IPS-20b (cell line): ENCODE measurements at regions not wholly inside any gene's neighbourhood (a gene's known extent, or its start where the extent isn't known, plus 50 kb on each side); places are given as distances from the start of the nearest gene placed in this dataset.

Experiments used
- H3K27ac ChIP-seq: one replicate; pipeline ENCODE4 v1.5.1; 2013; ENCODE audit warnings: low read length
- H3K27me3 ChIP-seq: 2 replicates; pipeline ENCODE4 v1.6.1; 2013; ENCODE audit warnings: mild to moderate bottlenecking, low read length, inconsistent platforms; ENCODE audit not compliant: insufficient read depth
- H3K36me3 ChIP-seq: 2 replicates; pipeline ENCODE4 v1.6.1; 2013; ENCODE audit warnings: low read depth, mild to moderate bottlenecking, inconsistent platforms, low read length, moderate library complexity; ENCODE audit not compliant: insufficient read depth
- H3K4me1 ChIP-seq: 2 replicates; pipeline ENCODE4 v1.6.1; 2013; ENCODE audit warnings: mild to moderate bottlenecking, control low read depth, inconsistent platforms, low read length, moderate library complexity; ENCODE audit not compliant: insufficient read depth
- H3K4me3 ChIP-seq: 2 replicates; pipeline ENCODE4 v1.5.1; 2013; ENCODE audit warnings: mild to moderate bottlenecking, low read length, inconsistent platforms
- H3K9ac ChIP-seq: 2 replicates; pipeline ENCODE4 v1.6.1; 2013; ENCODE audit warnings: low read depth, mild to moderate bottlenecking, inconsistent platforms, low read length, moderate library complexity
- H3K9me3 ChIP-seq: 2 replicates; pipeline ENCODE4 v1.6.1; 2013; ENCODE audit warnings: mild to moderate bottlenecking, low read depth, low read length, inconsistent platforms; ENCODE audit not compliant: insufficient read depth

GRCh38 chr4:164438321-164438720, 315.6 kb upstream of the SMIM31 start:
- no peaks in the 10 kb centered on the region for H3K27me3 ChIP-seq
- H3K36me3 ChIP-seq: no peaks in the 10 kb centered on the region
- H3K9ac ChIP-seq: no peak overlapping the region
- no peaks in the 10 kb centered on the region for H3K9me3 ChIP-seq
- H3K27ac ChIP-seq: no peak overlapping the region
- H3K4me3 ChIP-seq: no peak overlapping the region
- H3K4me1 ChIP-seq: no peaks in the 10 kb centered on the region

- Histone ChIP-seq H3K4me1 (no peaks in the 10 kb centered on the region), H3K27me3 (no peaks in the 10 kb centered on the region), H3K4me3 (no peak overlapping the region)
Measured at GRCh38 chr4:164439037-164439436, 314.9 kb upstream of the SMIM31 start.

GRCh38 chr4:164440199-164440598, 313.7 kb upstream of the SMIM31 start:
- Histone ChIP-seq H3K9me3 (no peaks in the 10 kb centered on the region), H3K27ac (no peak overlapping the region), H3K27me3 (no peaks in the 10 kb centered on the region), H3K36me3 (no peaks in the 10 kb centered on the region), H3K4me1 (no peaks in the 10 kb centered on the region), H3K4me3 (no peak overlapping the region), H3K9ac (no peak overlapping the region)

More at GRCh38 chr4:164439037-164439436, 314.9 kb upstream of the SMIM31 start:
- Histone ChIP-seq H3K36me3 (no peaks in the 10 kb centered on the region), H3K9ac (no peak overlapping the region), H3K9me3 (no peaks in the 10 kb centered on the region), H3K27ac (no peak overlapping the region)

- Histone ChIP-seq H3K4me1 (no peaks in the 10 kb centered on the region), H3K27ac (no peak overlapping the region), H3K36me3 (no peaks in the 10 kb centered on the region), H3K4me3 (no peak overlapping the region), H3K9ac (no peak overlapping the region), H3K9me3 (no peaks in the 10 kb centered on the region), H3K27me3 (no peaks in the 10 kb centered on the region)
Measured at GRCh38 chr4:164441109-164441508, 312.8 kb upstream of the SMIM31 start.

GRCh38 chr4:164442180-164442579, 311.8 kb upstream of the SMIM31 start:
- H3K27me3 ChIP-seq: no peaks in the 10 kb centered on the region
- no peaks in the 10 kb centered on the region for H3K4me1 ChIP-seq
- no peak overlapping the region for H3K4me3 ChIP-seq
- H3K9me3 ChIP-seq: no peaks in the 10 kb centered on the region
- no peak overlapping the region for H3K27ac ChIP-seq
- no peaks in the 10 kb centered on the region for H3K36me3 ChIP-seq
- no peak overlapping the region for H3K9ac ChIP-seq

- Histone ChIP-seq H3K27me3 (no peaks in the 10 kb centered on the region), H3K36me3 (no peaks in the 10 kb centered on the region), H3K9ac (no peak overlapping the region), H3K27ac (no peak overlapping the region), H3K9me3 (no peaks in the 10 kb centered on the region), H3K4me3 (no peak overlapping the region), H3K4me1 (no peaks in the 10 kb centered on the region)
Measured at GRCh38 chr4:164446516-164446915, 307.4 kb upstream of the SMIM31 start.

- Histone ChIP-seq H3K9me3 (no peaks in the 10 kb centered on the region), H3K9ac (no peak overlapping the region), H3K27ac (no peak overlapping the region), H3K36me3 (no peaks in the 10 kb centered on the region), H3K4me1 (no peaks in the 10 kb centered on the region), H3K27me3 (no peaks in the 10 kb centered on the region), H3K4me3 (no peak overlapping the region)
Measured at GRCh38 chr4:164461901-164462300, 292.0 kb upstream of the SMIM31 start.

GRCh38 chr4:164462471-164462870, 291.5 kb upstream of the SMIM31 start:
- Histone ChIP-seq H3K36me3 (no peaks in the 10 kb centered on the region), H3K27me3 (no peaks in the 10 kb centered on the region), H3K9me3 (no peaks in the 10 kb centered on the region), H3K4me1 (no peaks in the 10 kb centered on the region), H3K4me3 (no peak overlapping the region), H3K27ac (no peak overlapping the region), H3K9ac (no peak overlapping the region)

- Histone ChIP-seq H3K4me3 (no peak overlapping the region), H3K4me1 (no peaks in the 10 kb centered on the region), H3K9ac (no peak overlapping the region), H3K36me3 (no peaks in the 10 kb centered on the region), H3K27ac (no peak overlapping the region), H3K9me3 (no peaks in the 10 kb centered on the region), H3K27me3 (no peaks in the 10 kb centered on the region)
Measured at GRCh38 chr4:164464313-164464712, 289.6 kb upstream of the SMIM31 start.

GRCh38 chr4:164467493-164467892, 286.4 kb upstream of the SMIM31 start:
- H3K9me3 ChIP-seq: no peaks in the 10 kb centered on the region
- no peak overlapping the region for H3K9ac ChIP-seq
- no peaks in the 10 kb centered on the region for H3K27me3 ChIP-seq
- no peak overlapping the region for H3K4me3 ChIP-seq
- H3K4me1 ChIP-seq: no peaks in the 10 kb centered on the region
- no peaks in the 10 kb centered on the region for H3K36me3 ChIP-seq
- H3K27ac ChIP-seq: no peak overlapping the region

GRCh38 chr4:164481306-164482091, 272.4 kb upstream of the SMIM31 start:
- Histone ChIP-seq H3K4me3 (no peak overlapping the region), H3K9ac (no peak overlapping the region), H3K27ac (no peak overlapping the region), H3K9me3 (no peaks in the 10 kb centered on the region), H3K36me3 (no peaks in the 10 kb centered on the region), H3K27me3 (no peaks in the 10 kb centered on the region), H3K4me1 (no peaks in the 10 kb centered on the region)

- no peak overlapping the region for H3K4me3 ChIP-seq
- H3K27me3 ChIP-seq: no peaks in the 10 kb centered on the region
- H3K4me1 ChIP-seq: no peaks in the 10 kb centered on the region
- no peak overlapping the region for H3K9ac ChIP-seq
- H3K27ac ChIP-seq: no peak overlapping the region
- no peaks in the 10 kb centered on the region for H3K36me3 ChIP-seq
- H3K9me3 ChIP-seq: no peaks in the 10 kb centered on the region
Measured at GRCh38 chr4:164482092-164482404, 271.9 kb upstream of the SMIM31 start.
